ENCODE measurements at regions not wholly inside any gene's neighbourhood (a gene's known extent, or its start where the extent isn't known, plus 50 kb on each side); places are given as distances from the start of the nearest gene placed in this dataset.

DNA sequence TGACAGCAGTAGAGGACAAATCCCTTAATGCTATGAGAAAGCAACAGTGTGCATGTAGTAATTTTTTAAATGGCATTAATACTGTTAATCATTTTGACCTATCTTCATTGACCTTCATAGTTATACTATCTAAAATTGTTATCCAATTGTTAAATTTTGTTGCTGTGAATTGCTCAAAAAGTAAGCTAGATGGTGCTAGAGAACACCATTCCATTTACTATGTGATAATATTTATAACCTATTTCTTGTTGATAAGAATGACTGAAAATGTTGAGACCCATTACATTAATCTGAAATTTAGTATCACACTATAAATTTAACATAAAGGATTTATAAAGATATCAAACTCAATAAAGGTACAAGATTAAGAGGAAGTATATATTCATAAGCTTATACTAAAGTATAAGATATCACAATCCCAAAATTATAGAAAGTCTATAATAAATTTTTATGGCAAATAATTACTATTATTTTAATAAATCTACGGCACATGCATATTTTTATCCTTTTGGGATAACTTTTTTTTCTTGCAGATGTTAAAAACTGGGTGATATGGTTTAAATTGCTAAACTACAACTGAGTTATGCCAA lies 1573.3 kb downstream of the PCDH9 start:
- no peak for DNase-seq

DNA sequence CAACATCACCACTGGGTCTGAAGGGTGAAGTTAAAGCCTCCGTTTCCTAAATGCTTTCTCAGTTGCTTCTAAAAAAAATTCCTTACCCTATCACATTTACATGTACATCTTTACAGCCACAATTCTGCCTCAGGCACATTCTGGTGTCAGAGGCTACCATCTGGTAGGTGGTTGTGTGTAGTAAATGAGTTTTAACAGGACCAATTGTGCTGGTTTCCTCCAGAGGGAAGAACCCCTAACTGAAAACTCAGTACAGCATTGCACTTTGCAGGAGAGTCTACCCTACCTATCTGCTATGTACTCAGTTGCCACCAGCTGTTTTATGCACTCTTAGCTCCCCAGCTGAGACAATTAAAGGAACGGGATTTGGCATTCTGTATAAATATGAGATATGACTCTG lies 1576.5 kb downstream of the PCDH9 start:
- no peak for DNase-seq

DNA sequence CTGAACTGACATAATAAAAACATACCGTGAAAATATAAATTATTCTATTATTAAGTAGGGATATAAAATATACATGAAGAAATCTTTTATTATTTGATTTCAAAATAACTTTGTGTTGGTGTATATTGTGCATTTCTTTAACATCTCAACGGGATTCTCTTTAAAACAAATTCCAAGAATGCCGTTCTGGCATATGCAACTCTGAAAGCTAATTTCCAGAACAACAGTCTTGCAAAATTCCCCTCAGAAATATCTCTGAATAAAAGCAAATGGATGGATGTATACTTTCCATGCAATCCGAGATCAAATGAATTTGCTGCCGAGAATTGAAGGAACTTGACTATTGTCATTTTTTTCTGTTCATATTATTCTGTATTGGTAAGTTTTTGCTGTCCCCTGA lies 1579.8 kb downstream of the PCDH9 start:
- DNase-seq = no peak

DNA sequence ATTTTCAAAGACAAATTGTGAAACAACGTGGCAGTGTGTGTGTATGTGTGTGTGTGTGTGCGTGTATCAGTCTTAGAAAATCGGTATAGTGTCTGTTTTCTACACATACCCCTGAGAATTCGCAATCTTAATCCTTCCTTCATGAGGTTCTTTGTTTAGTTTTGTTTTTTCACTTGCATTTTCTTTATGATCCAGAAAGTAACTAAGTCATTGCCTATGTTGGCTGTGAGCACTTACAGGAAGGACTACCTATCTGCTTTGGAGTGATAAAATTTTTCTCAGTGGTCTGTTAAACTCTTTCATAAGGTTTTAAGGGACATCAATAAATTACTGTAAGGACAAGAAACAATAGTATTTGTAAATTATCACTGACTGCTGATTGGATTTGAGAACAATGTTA lies 1587.1 kb downstream of the PCDH9 start:
- no peak for DNase-seq

DNA sequence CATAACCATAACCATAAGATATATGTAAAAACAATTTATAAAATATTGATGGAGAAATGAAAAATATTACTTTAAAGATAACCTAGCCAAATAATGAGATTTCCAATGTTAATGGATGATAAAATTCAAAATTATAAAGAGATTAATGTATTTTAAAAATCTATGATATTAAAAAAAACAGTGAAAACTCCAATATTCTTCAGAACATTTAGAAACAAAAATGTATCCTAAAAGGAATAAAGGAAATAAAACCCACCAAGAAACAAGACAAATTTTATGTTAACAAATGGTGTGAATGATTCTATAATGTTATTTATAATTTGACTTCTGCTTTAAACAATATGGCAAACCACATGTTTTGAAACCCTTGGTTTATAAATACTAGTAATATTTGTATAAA lies 1587.8 kb downstream of the PCDH9 start:
- no peak for DNase-seq

DNA sequence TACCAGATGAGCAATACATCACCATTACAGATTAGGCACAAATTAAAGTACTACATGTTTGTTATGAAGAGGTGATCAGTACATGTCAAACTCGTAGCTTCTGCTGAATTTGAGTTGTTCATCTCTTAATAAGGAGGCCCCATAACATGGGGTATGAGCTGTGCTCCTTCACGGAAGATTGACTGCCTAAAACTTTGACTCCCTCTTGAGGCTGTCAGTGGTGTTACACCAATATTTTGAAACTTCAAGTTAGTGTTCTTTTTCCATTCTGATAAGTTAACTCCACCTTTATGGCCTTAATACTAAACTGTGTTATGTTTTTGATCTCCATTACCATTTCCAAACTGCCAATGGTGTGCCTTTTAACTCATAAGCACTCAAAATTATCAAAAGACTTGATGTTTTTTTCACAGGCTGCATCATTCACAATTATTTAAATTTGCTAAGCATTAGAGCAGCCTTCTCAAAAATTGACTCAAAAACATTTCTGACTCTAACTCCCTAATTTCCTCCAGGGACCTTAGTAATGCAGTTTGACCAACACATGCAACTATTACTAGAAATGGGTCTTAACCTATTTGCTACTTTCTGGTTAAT lies 1591.5 kb downstream of the PCDH9 start:
- no peak for DNase-seq

DNA sequence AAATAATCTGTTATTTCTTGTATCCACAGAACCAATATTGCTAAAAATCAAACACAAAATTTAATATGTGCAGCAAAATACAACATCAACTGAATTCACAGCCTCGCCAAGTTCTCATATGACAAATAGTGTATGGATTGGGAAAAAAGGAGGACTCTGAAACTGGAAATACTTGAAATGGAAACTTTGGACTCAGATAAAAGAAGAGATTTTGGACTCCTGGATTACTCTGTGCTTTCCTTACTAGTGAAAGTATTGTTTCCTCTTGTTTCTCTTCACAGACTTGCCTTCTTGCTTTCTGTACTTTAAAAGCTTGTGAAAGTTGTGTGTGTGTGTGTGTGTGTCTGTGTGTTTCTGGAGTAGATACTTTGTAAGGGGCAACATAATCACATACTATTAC lies 1596.3 kb downstream of the PCDH9 start:
- no peak for DNase-seq

DNA sequence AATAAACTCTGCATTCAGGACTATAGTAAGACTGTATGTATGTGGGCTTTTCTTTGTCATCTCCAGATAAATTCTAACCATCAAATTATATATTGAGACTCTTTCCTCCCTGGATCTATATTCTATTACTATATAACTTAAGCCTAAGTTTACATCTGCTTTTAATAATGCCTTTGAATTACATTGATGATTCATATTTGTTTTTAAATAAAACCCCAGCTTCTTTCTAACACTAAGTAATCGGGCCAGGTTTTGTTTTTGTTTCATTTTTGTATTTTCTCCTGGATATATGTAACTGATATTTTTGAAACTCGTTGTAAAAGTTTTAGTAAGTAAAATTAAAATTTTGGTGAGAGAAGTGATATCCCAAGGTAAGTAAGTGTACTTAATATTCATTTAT lies 1599.1 kb downstream of the PCDH9 start:
- no peak for DNase-seq

DNA sequence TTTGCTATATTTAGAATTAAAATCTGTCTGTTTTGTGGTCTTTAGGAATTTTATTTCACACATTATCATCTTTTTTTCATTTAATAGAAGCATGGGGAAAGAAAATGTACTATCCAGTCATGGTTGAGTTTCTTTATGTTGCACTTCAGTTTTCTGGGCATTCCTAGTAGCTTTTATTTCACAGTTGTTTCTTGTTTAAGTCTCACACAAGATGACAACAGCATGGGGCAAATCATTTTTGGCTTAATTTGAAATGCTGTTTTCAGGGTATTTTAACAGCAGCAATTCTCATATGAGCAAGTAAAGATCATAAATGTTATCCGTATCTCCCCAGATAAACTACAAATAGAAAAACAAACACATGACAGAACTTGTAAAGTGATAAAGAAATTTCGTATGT lies 1600.2 kb downstream of the PCDH9 start:
- DNase-seq = no peak

DNA sequence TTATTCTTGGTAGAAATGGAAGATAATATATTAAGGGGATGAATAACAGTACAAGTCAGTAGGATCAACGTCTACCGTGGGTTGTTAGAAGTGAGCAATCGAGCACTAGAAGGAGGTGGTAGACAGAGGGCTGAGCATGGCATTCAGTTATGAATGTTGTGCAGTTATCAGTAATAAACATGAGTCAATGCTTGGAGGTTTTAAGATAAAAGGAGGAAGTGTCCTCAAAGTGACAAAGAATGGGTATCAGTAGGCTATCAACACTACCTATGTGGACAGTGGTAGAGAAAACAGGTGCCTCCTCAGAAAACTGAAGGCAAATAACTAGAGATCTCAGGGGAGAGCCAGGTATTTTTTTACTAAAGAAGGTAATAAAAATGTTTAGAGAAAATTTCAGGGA lies 1607.0 kb downstream of the PCDH9 start:
- DNase-seq = no peak

DNA sequence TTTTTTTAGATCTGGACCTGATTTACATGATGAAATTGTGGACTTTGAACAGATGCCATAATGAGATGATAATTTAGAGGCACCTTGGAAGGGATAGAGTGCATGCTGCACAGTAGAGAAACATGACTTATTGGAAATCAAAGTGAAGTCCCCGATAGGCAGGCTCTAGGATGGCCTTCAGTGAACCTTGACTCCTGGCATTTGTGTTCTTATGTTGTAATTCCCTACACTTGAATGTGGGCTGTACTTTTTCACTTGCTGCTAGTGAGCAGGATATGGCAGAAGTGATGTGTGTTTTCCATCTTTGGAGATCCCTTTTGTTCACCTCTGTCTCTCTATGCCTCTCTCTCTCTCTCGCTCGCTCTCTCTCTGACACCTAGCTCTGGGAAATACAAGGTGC lies 1614.6 kb downstream of the PCDH9 start:
- DNase-seq = no peak

DNA sequence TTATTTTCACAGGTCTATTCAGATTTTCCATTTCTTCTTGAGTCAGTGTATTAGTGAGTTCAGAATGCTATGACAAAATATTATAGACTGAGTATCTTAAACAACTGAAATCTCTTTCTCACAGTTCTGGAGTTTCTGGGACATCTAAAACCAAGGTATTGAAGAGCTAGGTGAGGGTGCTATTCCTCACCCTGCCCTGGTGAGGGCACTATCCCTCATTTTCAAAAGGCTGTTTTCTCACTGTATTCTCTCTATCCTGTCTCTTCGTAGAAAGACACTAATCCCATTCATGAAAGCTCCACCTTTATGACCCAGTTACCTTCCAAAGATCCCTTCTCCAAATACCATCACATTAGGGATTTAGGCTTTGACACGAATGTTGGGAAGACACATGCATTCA lies 1617.1 kb downstream of the PCDH9 start:
- no peak for DNase-seq

DNA sequence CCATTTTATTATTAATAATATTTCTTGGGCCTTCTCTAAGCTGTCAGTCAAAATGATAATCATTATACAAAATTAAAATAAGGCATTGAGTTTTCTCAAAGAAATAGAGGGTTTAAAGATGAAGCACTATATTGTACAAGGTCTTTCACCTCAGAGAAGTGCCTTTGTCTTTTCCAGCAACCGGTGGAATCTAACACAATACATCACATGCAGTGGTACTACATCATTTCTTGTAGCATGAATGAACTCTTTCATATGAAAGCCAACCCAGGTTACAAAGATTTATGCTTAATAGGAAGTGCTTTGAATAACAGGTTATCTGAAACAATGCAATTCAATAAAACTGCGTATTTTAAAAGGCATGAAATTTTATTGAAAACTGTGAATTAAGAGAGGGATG lies 1620.8 kb downstream of the PCDH9 start:
- DNase-seq = no peak

DNA sequence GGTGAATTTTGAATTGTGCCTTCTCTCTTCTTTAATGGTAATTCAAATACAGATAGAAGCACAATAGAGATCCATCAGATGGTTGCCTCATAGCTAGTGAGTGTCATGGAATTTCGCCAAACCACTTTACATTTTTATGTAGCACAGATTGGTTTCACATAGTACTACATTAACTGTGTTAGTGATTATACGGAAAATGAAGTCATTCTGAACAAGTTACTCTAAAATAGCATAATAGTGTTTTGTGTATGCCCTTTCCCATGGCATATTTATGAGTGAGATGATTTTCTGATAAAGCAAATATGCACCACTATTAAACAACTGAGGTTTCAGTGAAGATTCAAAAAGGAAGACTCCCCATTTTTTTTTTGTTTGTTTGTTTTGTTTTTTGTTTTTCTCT lies 1623.5 kb downstream of the PCDH9 start:
- no peak for DNase-seq

DNA sequence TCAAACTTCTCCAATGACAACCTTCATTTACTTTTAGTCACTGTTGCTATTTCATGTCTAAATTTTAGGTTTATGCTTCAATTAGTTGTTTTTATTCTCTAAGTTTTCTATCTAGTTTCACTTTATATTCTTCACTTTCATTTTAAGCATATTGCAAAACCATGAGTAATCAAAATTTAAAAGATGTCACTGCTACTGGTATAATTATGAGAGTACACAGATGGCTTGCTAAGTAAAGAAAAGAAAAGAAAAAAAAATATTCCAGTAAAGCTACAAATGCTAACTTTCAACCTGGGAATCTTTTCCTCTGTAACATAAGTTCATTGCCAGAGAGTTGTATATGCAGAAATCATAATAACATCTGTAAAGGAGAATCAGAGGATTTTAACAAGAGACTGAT lies 1624.7 kb downstream of the PCDH9 start:
- DNase-seq = no peak

DNA sequence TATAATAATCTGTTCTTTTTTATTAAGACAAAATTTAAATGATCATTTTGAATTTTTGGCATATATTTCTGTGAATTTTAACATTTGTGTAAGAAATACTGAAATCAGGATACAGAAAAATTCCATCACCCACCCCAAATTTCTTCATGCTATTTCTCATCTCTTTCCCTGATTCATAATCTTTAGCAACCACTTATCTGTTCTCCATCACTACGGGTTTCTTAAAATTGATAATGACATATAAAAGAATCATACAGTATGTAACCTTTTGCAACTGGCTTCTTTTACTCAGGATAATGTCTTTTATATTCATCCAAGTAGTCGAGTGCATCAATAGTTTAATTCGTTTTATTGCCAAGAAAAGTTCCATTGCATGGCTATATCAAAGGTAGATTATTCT lies 1627.0 kb downstream of the PCDH9 start:
- no peak for DNase-seq

DNA sequence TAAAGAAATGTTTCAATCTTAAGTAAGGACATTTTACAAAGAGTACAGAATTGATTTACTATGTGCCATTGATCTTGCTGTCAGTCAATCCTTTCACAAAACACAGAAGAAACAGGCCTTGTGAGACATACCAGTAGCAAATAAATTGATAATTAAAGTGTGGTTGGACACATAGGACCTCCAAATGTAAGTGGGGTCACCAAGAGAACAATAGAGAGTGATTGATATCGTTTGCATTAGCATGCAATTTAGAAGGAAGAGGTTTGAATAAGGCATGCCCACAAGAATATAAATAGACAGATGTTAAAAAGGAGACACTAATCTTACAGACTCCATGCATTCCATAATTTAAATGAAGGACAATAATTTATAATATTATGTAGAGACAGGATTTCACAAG lies 1628.3 kb downstream of the PCDH9 start:
- DNase-seq = no peak

DNA sequence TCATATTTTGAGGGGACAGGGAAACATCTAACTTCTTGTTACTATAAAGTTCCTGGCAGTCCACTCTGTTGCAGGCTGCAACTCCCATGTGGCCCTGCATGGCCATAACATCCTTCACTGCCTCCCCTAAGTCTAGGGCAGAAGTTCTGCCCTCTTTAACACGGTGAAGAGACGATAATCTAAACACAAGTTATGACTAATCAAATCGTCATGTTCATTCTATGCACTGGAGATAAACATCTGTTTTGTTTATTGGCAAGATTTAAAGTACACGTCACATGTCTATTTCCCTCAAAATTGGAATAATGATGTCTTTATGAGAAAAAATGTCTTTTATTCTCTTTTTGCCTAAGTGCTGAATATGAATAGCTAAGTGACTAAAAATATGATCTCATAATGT lies 1629.4 kb downstream of the PCDH9 start:
- DNase-seq = no peak

DNA sequence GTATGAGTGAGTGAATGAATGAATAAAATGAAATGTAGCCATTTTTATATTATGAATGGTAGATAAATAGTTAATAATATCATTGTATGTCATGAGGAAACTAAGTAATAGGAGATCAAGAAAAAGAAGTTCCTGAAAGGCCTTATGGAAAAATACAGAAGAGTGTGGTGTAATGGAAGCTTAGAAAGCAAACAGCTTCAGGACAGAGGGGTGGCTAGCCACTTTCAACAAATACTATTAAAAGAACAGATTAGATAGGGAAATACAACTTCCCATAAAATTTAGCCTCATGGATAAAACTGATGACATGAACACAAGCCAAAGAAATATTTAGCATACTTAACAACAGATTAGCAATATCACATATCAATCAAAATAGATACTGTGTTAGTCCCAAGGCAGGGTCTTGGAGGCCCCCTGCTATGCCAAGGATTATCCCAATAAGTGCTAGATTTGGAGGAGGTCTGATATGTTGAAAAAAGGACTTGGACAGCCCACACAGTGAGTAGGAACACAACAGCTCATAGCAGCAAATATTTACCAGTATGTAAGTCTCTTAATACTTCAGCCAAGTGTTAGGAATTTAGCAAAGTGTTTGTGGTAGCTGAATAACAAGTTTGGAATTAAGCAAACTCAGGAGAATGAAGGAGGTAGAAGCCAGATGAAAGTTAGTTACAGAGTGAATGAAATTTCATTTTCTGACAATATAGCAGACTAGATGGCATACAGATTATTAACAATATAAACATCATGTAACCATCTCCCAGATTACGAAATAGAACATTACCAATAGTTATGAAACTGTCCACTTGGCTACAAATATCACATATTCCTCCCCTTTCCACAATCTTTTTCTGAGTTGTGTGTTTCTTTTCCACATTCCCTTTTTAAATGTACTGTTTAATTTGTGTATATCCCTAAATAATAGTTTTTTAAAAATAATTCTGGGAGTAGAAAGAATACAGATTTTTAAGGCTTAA lies 1632.0 kb downstream of the PCDH9 start:
- no peak for DNase-seq

DNA sequence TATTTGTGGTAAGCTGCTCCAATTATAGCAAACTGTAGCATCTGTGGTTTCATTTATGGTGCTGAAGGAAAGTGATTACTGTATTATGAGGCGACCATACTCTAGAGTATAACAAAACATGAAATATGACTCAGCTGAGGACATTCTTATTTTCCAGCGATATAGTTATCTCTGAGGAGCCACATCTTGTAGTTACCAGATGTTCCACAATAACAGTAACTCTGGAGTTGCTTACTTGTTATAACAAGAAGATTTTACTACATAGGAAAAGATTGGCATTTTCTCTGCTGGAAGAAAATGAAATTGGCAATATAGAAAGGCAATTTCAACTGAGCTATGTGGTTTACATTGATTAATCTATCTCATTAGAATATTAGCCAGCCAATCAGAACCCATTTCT lies 1634.2 kb downstream of the PCDH9 start:
- DNase-seq = no peak

DNA sequence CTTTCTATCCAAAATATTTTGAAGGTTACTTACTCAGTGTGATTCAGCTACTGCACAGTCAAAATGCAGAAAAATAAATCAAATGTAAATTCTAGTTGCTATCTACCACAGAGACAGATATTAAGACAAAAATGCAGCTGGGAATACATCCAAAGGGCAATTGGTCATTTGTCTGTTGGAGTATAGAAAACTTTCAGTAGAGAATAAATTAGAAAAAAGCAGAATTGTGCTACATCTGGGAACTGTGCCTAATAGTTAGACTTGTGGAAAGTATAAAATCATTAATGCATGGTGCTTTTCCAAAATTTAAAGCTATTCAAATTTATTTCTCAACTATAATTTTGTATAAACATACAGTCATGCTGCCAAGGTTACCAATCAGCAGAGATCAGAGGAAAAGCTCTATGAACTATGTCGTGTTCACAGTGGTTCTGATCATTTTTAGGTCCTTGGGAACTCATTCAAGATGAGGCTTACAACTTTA lies 1635.8 kb downstream of the PCDH9 start:
- no peak for DNase-seq

DNA sequence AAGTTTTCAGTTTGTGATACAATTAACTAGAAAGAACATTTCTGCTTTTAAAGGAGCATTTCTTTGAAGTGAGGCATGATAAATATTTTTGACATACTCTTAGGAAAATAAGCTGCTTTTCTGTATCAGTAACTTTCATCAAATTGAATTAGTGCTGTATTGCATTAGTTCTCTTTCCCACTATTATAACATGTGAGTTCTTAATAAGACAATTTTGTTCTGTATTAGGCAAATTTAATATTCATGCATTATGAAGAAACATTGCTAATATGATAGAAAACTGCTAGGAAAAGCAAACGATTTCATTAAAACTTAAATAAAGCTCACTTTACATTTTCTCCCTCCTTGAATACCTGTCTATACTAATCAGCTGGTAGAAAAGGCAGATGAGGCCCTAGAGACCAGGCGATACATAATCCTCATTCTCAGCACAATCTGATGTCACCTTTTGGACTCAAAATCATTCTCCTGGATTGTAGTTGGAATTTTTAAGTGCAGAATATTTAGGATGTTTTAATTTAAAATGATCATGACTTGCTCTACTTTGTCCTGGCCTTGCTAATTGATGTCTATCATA lies 1636.8 kb downstream of the PCDH9 start:
- DNase-seq = no peak

DNA sequence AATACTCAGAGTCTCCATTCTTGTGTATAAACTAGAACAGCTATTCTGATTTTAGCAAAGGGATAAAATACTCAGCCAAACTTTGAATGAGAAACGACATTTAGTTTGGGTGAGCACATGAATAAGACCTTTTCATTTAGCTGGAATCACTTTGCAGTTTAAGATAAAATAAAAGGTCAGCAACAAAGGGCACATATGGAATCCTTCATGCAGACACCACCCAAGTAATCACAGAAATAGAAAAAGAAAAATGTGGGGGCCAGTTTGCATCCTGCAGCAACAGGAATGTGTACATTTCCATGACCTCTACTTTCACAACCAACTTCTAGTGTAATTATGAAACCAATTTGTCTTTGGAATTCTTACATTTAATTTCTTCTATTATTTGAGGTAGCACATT lies 1637.4 kb downstream of the PCDH9 start:
- no peak for DNase-seq

DNA sequence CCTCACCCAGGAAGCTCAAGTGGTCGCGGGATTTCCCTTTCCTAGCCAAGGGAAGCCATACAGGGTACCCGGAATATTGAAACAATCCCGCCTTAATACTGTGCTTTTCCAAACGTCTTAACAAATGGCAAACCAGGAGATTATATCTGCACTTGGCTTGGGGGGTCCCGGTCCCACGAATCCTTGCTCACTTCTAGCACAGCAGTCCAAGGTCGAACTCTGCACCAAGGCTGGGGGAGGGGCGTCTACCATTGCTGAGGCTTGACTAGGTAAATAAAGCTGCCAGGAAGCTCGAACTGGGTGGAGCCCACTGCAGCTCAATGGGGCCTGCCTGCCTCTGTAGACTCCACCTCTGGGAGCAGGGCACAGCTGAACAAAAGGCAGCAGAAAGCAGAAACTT lies 1644.8 kb downstream of the PCDH9 start:
- no peak for DNase-seq

Data from NCI-H524 treated with DMSO at 0.1 percent for 48 hours (cell line).